GM12874 (cell line): ENCODE measurements at regions not wholly inside any gene's neighbourhood (a gene's known extent, or its start where the extent isn't known, plus 50 kb on each side); places are given as distances from the start of the nearest gene placed in this dataset.

Source experiments
- TF ChIP-seq, protein P1 (sequence below): IDR thresholded peaks from 2 replicates; pipeline ENCODE4 v1.5.1; 2011; ENCODE audit warnings: low read depth, mild to moderate bottlenecking, control low read depth, low read length, moderate library complexity; ENCODE audit not compliant: insufficient read depth

- TF ChIP-seq, protein P1, sequence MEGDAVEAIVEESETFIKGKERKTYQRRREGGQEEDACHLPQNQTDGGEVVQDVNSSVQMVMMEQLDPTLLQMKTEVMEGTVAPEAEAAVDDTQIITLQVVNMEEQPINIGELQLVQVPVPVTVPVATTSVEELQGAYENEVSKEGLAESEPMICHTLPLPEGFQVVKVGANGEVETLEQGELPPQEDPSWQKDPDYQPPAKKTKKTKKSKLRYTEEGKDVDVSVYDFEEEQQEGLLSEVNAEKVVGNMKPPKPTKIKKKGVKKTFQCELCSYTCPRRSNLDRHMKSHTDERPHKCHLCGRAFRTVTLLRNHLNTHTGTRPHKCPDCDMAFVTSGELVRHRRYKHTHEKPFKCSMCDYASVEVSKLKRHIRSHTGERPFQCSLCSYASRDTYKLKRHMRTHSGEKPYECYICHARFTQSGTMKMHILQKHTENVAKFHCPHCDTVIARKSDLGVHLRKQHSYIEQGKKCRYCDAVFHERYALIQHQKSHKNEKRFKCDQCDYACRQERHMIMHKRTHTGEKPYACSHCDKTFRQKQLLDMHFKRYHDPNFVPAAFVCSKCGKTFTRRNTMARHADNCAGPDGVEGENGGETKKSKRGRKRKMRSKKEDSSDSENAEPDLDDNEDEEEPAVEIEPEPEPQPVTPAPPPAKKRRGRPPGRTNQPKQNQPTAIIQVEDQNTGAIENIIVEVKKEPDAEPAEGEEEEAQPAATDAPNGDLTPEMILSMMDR, result no peak
Measured at GRCh38 chr1:98333406-98333805, 328.1 kb upstream of the SNX7 start.

DNA sequence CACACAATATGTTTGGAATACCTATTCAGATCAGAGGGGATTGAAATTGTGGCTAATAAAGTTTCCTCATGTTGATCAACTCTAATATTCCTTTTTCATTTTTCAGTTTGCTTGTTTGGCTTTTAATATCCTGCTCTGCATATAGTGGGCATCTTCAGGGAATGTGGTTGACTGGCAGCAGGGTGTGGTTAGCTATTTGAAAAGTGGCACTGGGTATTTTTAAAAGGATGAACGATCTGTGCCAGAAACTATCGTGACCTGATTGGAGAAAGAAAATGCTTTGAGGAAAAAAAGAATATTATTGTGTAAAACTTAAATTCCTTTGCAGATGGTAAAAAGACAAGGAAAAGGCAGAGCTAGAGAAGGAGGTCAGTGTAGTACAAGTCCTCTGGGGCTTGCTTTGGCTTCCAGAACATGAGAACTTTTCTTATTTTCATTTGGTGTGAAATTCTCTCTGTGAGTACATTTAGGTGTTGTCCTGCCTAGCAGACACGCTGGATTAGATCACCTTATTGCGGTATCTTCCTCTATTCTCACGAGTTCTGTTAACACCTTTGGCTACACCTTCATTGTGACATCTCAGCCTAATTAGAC is 329.7 kb upstream of the SNX7 start:
- TF ChIP-seq, protein P1, result no peak

DNA sequence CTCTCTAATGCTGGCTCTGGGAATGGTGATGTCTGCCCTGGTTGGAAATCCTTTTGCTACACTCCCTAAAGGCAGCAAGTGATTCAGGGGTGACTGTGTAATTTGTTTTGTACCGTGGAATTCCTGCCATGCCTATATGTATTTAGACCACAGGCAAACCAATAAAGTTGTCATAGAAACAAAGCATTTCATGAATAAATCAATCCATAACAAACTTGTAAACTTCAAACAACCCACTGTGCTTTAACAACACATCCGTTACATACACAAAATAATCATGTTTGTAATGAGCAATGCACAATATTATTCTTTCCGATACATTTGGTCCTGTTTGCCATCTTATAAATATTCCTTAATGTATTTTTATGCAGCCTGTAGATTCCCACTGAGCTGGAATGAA is 330.3 kb upstream of the SNX7 start:
- TF ChIP-seq, protein P1, result no peak

- TF ChIP-seq, protein P1, result no peak
Measured at GRCh38 chr1:98330224-98330623, 331.3 kb upstream of the SNX7 start.

GRCh38 chr1:98328855-98329254 is 332.7 kb upstream of the SNX7 start:
- TF ChIP-seq, protein P1, result no peak

- TF ChIP-seq, protein P1, result no peak
Measured at GRCh38 chr1:98327220-98327861, 334.2 kb upstream of the SNX7 start.

DNA sequence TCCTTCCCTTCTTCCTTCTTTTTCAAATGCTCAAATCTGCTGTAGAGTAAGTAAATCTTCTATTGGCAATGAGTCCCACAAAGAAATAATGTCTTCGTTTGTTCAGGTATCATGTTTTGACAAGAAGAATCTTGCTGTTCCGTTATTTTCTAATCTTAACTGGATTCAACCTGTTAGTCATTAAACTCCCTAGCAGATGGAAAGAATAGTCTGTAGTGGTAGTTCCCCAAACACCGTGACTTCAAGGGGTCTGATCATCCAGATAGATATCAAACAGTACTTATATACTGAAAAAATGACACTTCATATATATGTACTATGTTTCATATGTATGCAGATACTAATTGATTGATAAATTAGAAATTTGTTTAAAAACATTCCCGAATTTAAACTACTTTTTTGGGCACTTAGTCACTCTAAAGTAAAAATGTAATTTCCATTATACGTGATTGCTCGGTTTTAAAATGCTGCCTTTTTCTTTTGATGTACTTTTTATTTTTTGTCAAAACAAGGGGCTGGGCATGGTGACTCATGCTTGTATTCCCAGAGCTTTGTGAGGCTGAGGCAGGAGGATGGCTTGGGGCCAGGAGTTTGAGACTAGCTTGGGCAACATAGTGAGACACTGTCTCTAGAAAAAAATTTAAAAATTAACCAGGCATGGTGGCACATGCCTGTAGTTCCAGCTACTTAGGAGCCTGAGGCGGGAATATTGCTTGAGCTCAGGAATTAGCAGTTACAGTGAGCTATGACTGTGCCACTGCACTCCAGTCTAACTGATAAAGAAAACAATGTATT is 335.7 kb upstream of the SNX7 start:
- TF ChIP-seq, protein P1, result no peak
